Left lung (tissue), 4 donors: ENCODE measurements at regions not wholly inside any gene's neighbourhood (a gene's known extent, or its start where the extent isn't known, plus 50 kb on each side); places are given as distances from the start of the nearest gene placed in this dataset.

ENCODE experiments used
- ATAC-seq: fragments of 200-7000 bp; cut with Tn5 transposase; one replicate; pipeline ENCODE4 v1.9.1; 2020; ENCODE audit warnings: moderate library complexity
- DNase-seq, 4 donors: peaks; one replicate each; pipeline ENCODE4 v3.0.0-alpha.2; 2013 to 2020
- H3K27ac ChIP-seq, 2 donors: fragments of 200-600 bp; sonication (generic) in 1 of 2; one replicate each; pipeline versions ENCODE4 v1.5.0 to v1.8.0; 2020 to 2021
- H3K27me3 ChIP-seq, 2 donors: fragments of 200-600 bp; sonication (generic) in 1 of 2; one replicate each; pipeline versions ENCODE4 v1.5.0 to v1.8.0; 2020 to 2021
- H3K36me3 ChIP-seq, 2 donors: fragments of 200-600 bp; sonication (generic) in 1 of 2; one replicate each; pipeline versions ENCODE4 v1.5.0 to v1.8.0; 2020 to 2021
- H3K4me1 ChIP-seq, 2 donors: fragments of 200-600 bp; one replicate each; pipeline ENCODE4 v1.8.0; 2021
- H3K4me3 ChIP-seq, 2 donors: fragments of 200-600 bp; sonication (generic) in 1 of 2; one replicate each; pipeline versions ENCODE4 v1.5.0 to v1.8.0; 2020 to 2021; ENCODE audit warnings: mild to moderate bottlenecking in 1 of 2
- H3K9me3 ChIP-seq, 2 donors: fragments of 200-600 bp; sonication (generic) in 1 of 2; one replicate each; pipeline versions ENCODE4 v1.5.0 to v1.8.0; 2020 to 2021
- intact Hi-C, 2 donors: fragments of 100-400 bp; cut with DNase I; formaldehyde crosslinking; loops; one replicate each; pipeline versions ENCODE4 v1.11.2 to v1.14.2; 2022
- TF ChIP-seq, protein P1 (sequence below), 2 donors: fragments of 200-600 bp; sonication (generic) in 1 of 2; IDR thresholded peaks; one replicate each; pipeline versions ENCODE4 v1.5.0 to v1.8.0; 2021; ENCODE audit warnings: antibody characterized with exemption in 2 of 2
- donor health status: DM: no; HTN: yes; CAD: no.
- donor health status: DM: no; HTN: no; CAD: no.

DNA sequence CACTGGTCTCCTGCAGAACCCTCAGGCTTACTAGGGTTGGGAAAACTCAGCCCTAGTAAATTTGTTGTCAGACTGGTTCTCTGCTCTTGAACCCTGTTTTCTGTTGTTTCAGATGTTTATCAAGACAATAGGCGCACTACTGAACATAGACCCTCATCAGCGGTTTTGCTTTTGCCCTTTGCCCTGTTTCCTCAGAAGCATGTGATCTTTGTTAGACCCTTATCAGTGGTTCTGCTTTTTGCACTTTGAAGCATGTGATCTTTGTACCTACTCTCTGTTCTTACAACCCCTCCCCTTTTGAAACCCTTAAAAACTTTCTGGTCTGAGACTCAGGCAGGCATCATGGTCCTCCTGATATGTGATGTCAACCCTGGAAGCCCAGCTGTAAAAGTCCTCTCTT, 842.2 kb upstream of the AMELY start:
- H3K36me3 ChIP-seq = no peaks in the 10 kb centered on the region
- DNase-seq (no peak), ATAC-seq (no peak)
- TF ChIP-seq, protein P1, sequence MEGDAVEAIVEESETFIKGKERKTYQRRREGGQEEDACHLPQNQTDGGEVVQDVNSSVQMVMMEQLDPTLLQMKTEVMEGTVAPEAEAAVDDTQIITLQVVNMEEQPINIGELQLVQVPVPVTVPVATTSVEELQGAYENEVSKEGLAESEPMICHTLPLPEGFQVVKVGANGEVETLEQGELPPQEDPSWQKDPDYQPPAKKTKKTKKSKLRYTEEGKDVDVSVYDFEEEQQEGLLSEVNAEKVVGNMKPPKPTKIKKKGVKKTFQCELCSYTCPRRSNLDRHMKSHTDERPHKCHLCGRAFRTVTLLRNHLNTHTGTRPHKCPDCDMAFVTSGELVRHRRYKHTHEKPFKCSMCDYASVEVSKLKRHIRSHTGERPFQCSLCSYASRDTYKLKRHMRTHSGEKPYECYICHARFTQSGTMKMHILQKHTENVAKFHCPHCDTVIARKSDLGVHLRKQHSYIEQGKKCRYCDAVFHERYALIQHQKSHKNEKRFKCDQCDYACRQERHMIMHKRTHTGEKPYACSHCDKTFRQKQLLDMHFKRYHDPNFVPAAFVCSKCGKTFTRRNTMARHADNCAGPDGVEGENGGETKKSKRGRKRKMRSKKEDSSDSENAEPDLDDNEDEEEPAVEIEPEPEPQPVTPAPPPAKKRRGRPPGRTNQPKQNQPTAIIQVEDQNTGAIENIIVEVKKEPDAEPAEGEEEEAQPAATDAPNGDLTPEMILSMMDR (IDR thresholded peaks at IDR 0.05) = no peak
- H3K4me1 ChIP-seq = no peaks in the 10 kb centered on the region
- intact Hi-C loops = no loop called here
- H3K27me3 ChIP-seq = no peaks in the 10 kb centered on the region
- no peak overlapping the region for H3K4me3 ChIP-seq
- no peaks in the 10 kb centered on the region for H3K9me3 ChIP-seq
- no peak overlapping the region for H3K27ac ChIP-seq

DNA sequence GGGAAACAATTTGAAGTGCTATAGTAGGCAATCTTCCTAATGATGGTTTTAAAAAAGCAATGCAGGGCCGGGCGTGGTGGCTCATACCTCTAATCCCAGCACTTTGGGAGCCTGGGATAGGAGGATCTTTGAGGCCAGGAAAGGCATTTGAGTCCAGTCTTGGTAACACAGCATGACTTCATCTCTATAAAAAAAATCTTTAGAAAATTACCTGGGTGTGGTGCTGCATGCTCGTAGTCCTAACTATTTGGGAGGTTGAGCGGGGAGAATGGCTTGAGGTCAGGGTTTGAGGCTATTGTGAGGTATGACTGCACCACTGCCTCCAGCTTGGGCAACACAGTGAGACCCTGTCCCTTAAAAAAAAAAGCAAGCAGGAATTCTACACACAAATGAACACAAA, 835.2 kb upstream of the AMELY start:
- no peak for DNase-seq
- H3K36me3 ChIP-seq = no peaks in the 10 kb centered on the region
- no peak overlapping the region for H3K27ac ChIP-seq
- no peak for ATAC-seq
- no peaks in the 10 kb centered on the region for H3K4me1 ChIP-seq
- H3K9me3 ChIP-seq = no peaks in the 10 kb centered on the region
- TF ChIP-seq, protein P1 (IDR thresholded peaks at IDR 0.05) = no peak
- no peak overlapping the region for H3K4me3 ChIP-seq
- no peaks in the 10 kb centered on the region for H3K27me3 ChIP-seq
- intact Hi-C loops = no loop called here

DNA sequence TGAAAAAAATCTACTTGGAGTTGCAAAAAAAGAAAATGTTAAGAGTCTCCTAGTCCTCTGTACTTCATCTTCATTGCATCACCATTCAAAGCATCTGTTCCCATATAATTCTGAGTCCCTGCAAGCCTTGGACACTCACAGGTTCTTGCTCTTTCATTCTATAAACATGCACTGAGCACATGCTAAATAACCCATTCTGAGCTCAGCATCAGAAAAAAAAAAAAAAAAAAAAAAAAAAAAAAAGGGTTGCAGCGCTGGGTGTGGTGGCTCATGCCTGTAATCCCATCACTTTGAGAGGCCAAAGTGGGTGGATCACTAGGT, 834.0 kb upstream of the AMELY start:
- no peak for ATAC-seq
- H3K9me3 ChIP-seq = no peaks in the 10 kb centered on the region
- H3K27ac ChIP-seq = no peak overlapping the region
- H3K27me3 ChIP-seq = no peaks in the 10 kb centered on the region
- TF ChIP-seq, protein P1 (IDR thresholded peaks at IDR 0.05) = no peak
- H3K4me3 ChIP-seq = no peak overlapping the region
- no peak for DNase-seq
- intact Hi-C loops = no loop called here
- no peaks in the 10 kb centered on the region for H3K4me1 ChIP-seq
- H3K36me3 ChIP-seq = no peaks in the 10 kb centered on the region

DNA sequence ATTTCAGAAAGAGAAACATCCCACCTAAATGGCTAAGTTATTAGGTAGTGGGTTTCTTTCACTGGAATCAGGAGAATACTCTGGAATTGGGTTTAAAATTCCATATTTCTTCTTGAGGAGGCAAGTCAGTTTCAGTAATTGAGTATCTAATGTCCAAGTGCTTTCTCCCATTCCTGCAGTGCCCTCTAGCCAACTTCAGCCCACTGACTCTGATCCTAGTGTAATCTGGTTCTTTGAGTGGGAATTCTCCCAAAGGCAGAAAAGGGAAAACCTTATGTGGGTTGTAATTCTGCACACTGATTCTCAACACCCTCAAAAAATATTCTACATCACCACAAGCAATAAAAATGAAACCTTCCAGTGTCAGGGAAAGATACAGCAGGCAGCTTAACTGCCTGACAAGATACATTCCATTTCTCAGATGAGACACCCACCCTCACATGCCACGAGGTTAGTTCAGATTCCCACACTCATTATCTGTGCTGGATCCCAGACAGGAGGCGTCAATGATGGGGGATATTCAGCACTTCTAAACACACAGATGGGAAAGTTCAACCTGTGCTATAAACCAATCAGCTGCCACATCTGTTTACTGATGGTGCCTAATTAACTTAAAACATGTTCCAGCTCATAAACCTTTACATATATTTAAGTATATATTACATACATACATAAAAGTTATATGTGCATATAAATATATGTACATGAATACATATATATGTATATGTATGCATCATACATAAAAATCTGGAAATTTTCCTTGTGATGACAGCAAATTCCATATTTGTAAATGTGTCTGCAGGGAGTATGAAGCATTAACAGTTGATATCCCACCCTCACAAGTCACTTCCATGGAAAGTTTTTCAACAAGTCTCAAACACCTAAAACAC, 833.4 kb upstream of the AMELY start:
- intact Hi-C loops = no loop called here
- H3K9me3 ChIP-seq = no peaks in the 10 kb centered on the region
- H3K36me3 ChIP-seq = no peaks in the 10 kb centered on the region
- no peaks in the 10 kb centered on the region for H3K4me1 ChIP-seq
- no peaks in the 10 kb centered on the region for H3K27me3 ChIP-seq
- TF ChIP-seq, protein P1 (IDR thresholded peaks at IDR 0.05) = no peak
- no peak for ATAC-seq
- no peak overlapping the region for H3K4me3 ChIP-seq
- no peak overlapping the region for H3K27ac ChIP-seq
- DNase-seq = no peak

DNA sequence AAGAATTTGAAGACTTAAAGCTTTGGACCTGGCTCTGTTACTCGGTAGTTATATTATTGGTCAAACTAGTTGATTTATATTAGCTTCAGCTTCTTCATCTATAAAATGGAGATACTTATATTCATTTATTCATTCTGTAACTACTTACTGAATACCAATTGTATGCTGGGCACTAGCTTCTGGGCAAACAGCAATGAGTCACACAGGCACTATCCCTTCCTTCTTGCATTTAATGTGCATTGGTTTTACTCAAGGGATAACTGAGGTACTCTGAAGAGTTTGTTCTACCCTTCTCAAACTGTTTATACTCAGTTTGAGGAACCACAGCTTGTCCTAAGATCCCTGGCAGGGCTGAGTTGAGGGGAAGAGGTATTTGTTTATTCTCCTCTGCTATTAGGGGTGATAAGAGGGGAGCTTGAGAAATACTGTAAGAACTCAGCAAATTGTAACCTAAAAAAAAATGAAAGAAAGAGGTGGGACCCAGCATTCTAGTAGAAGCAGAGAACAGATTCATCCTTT, 825.4 kb upstream of the AMELY start:
- TF ChIP-seq, protein P1 (IDR thresholded peaks at IDR 0.05) = no peak
- H3K4me3 ChIP-seq = no peak overlapping the region
- DNase-seq (no peak), ATAC-seq (no peak)
- H3K27me3 ChIP-seq = no peaks in the 10 kb centered on the region
- H3K9me3 ChIP-seq = no peaks in the 10 kb centered on the region
- no peaks in the 10 kb centered on the region for H3K4me1 ChIP-seq
- intact Hi-C loops = no loop called here
- H3K36me3 ChIP-seq = no peaks in the 10 kb centered on the region
- no peak overlapping the region for H3K27ac ChIP-seq
